ENCODE measurements at regions not wholly inside any gene's neighbourhood (a gene's known extent, or its start where the extent isn't known, plus 50 kb on each side); places are given as distances from the start of the nearest gene placed in this dataset.

DNA sequence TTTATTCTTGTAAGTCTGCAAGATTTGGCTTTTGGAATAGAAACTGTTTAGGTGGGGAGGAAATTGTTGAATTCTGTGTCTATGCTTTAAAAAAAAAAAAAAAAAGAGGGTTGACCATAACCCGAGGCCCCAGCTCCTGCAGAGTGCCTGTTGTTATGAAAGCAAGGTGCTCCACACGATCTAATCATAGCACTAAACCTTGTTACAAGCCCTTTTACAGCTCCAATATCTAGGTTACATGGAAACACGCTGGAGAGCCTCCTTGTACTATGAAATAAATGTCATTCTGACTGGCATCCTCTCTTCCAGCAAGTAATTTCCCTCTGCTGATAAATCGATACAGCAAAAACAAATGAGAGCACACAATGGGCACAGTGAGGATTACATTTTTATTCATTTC is 303.1 kb upstream of the SOX5 start:
- TF ChIP-seq, protein P1, sequence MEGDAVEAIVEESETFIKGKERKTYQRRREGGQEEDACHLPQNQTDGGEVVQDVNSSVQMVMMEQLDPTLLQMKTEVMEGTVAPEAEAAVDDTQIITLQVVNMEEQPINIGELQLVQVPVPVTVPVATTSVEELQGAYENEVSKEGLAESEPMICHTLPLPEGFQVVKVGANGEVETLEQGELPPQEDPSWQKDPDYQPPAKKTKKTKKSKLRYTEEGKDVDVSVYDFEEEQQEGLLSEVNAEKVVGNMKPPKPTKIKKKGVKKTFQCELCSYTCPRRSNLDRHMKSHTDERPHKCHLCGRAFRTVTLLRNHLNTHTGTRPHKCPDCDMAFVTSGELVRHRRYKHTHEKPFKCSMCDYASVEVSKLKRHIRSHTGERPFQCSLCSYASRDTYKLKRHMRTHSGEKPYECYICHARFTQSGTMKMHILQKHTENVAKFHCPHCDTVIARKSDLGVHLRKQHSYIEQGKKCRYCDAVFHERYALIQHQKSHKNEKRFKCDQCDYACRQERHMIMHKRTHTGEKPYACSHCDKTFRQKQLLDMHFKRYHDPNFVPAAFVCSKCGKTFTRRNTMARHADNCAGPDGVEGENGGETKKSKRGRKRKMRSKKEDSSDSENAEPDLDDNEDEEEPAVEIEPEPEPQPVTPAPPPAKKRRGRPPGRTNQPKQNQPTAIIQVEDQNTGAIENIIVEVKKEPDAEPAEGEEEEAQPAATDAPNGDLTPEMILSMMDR (IDR thresholded peaks at IDR 0.05 in 2 of 3, conservative IDR thresholded peaks at IDR 0.05 in 1 of 3; ENCODE audit: borderline replicate concordance in 1 of 3, insufficient read depth in 1 of 3, low read depth in 2 of 3, low read length in 2 of 3): no peak
- no peak for TF ChIP-seq ZNF274 (IDR thresholded peaks at IDR 0.05; ENCODE audit: low read depth, low read length)
- no peak for TF ChIP-seq EZH2 (IDR thresholded peaks at IDR 0.05)
- TF ChIP-seq SRF (IDR thresholded peaks at IDR 0.05; ENCODE audit: low read depth): no peak
- TF ChIP-seq, protein P2, sequence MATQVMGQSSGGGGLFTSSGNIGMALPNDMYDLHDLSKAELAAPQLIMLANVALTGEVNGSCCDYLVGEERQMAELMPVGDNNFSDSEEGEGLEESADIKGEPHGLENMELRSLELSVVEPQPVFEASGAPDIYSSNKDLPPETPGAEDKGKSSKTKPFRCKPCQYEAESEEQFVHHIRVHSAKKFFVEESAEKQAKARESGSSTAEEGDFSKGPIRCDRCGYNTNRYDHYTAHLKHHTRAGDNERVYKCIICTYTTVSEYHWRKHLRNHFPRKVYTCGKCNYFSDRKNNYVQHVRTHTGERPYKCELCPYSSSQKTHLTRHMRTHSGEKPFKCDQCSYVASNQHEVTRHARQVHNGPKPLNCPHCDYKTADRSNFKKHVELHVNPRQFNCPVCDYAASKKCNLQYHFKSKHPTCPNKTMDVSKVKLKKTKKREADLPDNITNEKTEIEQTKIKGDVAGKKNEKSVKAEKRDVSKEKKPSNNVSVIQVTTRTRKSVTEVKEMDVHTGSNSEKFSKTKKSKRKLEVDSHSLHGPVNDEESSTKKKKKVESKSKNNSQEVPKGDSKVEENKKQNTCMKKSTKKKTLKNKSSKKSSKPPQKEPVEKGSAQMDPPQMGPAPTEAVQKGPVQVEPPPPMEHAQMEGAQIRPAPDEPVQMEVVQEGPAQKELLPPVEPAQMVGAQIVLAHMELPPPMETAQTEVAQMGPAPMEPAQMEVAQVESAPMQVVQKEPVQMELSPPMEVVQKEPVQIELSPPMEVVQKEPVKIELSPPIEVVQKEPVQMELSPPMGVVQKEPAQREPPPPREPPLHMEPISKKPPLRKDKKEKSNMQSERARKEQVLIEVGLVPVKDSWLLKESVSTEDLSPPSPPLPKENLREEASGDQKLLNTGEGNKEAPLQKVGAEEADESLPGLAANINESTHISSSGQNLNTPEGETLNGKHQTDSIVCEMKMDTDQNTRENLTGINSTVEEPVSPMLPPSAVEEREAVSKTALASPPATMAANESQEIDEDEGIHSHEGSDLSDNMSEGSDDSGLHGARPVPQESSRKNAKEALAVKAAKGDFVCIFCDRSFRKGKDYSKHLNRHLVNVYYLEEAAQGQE (IDR thresholded peaks at IDR 0.05; ENCODE audit: low read depth): no peak
- no peak for TF ChIP-seq RAD21 (IDR thresholded peaks at IDR 0.05; ENCODE audit: low read depth)
- TF ChIP-seq POLR2A (IDR thresholded peaks at IDR 0.05; ENCODE audit: borderline replicate concordance, extremely low read depth, insufficient read depth, insufficient read length): no peak
- TF ChIP-seq CEBPB (IDR thresholded peaks at IDR 0.05; ENCODE audit: low read depth): no peak
- TF ChIP-seq FOSL1 (IDR thresholded peaks at IDR 0.05; ENCODE audit: low read depth): no peak
- no peak for TF ChIP-seq EZH2phosphoT487 (IDR thresholded peaks at IDR 0.05; ENCODE audit: borderline replicate concordance)
- TF ChIP-seq SP1 (IDR thresholded peaks at IDR 0.05; ENCODE audit: low read depth): no peak
- TF ChIP-seq YY1 (IDR thresholded peaks at IDR 0.05; ENCODE audit: extremely low read depth, insufficient replicate concordance, low read depth, low read length): no peak

Measured in HCT116 (cell line).